Prostate gland (tissue), 2 donors: ENCODE measurements at regions not wholly inside any gene's neighbourhood (a gene's known extent, or its start where the extent isn't known, plus 50 kb on each side); places are given as distances from the start of the nearest gene placed in this dataset.
"Not testable (repeated sequence)": the region's sequence is repeated elsewhere in the genome, so short reads cannot be mapped to it uniquely, and the experiment has no call there.

ENCODE experiments used
- DNase-seq: peaks from one replicate; pipeline ENCODE4 v3.0.0-alpha.2; 2019; ENCODE audit warnings: low spot score
- H3K27ac ChIP-seq, 2 donors: fragments of 200-600 bp; sonication (generic); 2 replicates each; pipeline ENCODE4 v1.5.1; 2017 to 2019
- H3K27me3 ChIP-seq: fragments of 200-600 bp; sonication (generic); replicated peaks from 2 replicates; pipeline ENCODE4 v1.5.1; 2019; ENCODE audit not compliant: insufficient read depth
- H3K36me3 ChIP-seq, 2 donors: fragments of 200-600 bp; sonication (generic); 1 replicate in 1 of 2; 2 replicates in 1 of 2; pipeline versions ENCODE4 v1.5.1 to v1.8.1; 2017 to 2019
- H3K4me1 ChIP-seq: fragments of 200-600 bp; sonication (generic); replicated peaks from 2 replicates; pipeline ENCODE4 v1.5.1; 2019
- H3K4me3 ChIP-seq, 2 donors: fragments of 200-600 bp; sonication (generic); 2 replicates each; pipeline ENCODE4 v1.5.1; 2017 to 2019
- H3K9me3 ChIP-seq: fragments of 200-600 bp; sonication (generic); 2 replicates; pipeline ENCODE4 v1.5.1; 2017
- POLR2A ChIP-seq: fragments of 450-650 bp; IDR thresholded peaks from one replicate; pipeline ENCODE4 v1.6.1; 2016; ENCODE audit warnings: antibody characterized with exemption, mild to moderate bottlenecking
- WGBS: methylation state at CpG from one replicate; pipeline ENCODE4 v1.1.5; 2018; 5-methylcytosine and 5-hydroxymethylcytosine counted together
- intact Hi-C: fragments of 100-400 bp; cut with DNase I; formaldehyde crosslinking; loops from one replicate; pipeline ENCODE4 v1.14.2; 2022

DNA sequence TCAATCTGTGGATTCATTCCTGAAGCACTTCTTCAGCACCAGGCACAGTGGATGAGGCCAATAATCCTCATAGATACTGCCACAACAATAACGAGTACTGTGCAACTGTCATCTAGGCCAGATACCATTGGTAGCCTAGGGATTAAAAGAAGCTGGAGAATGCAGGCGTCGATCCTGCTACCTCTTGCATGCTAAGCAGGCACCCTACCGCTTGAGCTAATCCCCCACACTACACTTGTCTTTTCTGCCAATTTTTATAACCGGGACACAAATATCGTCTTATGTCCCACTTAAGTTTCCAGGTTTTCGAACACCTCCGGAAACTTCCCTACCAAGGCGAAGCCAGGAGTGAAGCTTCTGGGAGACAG lies 90.2 kb upstream of the ZNF322 start:
- H3K4me1 ChIP-seq, H3K36me3 ChIP-seq, DNase-seq, H3K27ac ChIP-seq, intact Hi-C loops, H3K9me3 ChIP-seq, H3K4me3 ChIP-seq: not testable (repeated sequence)
- WGBS: 8% methylated on average over 9 of the region's 9 CpGs
- H3K27me3 ChIP-seq: peaks cover 13% of the 10 kb centered on the region

DNA sequence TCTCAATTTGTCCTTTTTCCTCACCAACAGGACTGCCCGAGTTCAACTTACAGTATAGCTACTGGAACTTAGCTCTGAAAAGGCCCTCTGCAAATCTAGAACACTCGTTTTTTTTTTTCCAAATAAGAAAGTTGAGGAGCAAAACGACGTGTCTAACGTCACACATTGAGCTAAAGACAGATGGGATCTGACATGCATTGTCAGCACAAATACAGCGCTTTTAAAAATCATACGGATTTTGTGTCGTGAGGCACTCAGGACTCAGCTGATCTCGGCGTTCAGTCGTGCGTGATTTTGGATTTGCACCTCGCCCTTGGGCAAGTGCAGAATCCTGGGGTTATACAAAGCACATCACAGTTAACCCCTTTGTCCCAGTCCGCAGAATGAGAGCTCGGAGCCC lies 94.7 kb upstream of the ZNF322 start:
- no peaks in the 10 kb centered on the region for H3K9me3 ChIP-seq
- no peak overlapping the region for H3K4me3 ChIP-seq
- TF ChIP-seq POLR2A: no peak
- H3K36me3 ChIP-seq: no peaks in the 10 kb centered on the region
- no peak overlapping the region for H3K27ac ChIP-seq
- peaks cover 10% of the 10 kb centered on the region for H3K27me3 ChIP-seq
- DNase-seq: no peak
- WGBS: 3% methylated on average over 15 of the region's 15 CpGs
- H3K4me1 ChIP-seq: no peaks in the 10 kb centered on the region
- intact Hi-C loops: no loop called here

DNA sequence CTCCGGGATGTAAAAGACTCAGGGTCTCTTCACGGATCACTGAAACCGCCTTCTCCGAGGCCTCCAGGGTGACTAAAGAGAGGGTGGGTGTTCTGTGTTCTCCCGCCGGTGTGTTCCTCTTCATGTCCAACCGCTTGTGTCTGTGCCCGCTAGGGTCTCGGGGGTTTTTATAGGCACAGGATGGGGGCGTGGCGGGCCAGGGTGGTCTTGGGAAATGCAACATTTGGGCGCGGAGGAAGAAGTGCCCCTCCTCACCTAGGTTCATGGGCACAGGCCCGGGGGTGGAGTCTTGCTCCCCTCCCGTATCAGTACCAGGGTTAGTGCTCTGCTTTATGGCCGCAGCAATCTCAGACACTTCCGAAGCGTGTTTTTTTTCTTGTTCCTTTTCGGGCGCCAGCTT lies 95.3 kb upstream of the ZNF322 start:
- H3K4me1 ChIP-seq, intact Hi-C loops, H3K36me3 ChIP-seq, DNase-seq, H3K4me3 ChIP-seq, H3K9me3 ChIP-seq, H3K27me3 ChIP-seq, H3K27ac ChIP-seq: not testable (repeated sequence)
- 5% methylated on average over 20 of the region's 20 CpGs for WGBS

DNA sequence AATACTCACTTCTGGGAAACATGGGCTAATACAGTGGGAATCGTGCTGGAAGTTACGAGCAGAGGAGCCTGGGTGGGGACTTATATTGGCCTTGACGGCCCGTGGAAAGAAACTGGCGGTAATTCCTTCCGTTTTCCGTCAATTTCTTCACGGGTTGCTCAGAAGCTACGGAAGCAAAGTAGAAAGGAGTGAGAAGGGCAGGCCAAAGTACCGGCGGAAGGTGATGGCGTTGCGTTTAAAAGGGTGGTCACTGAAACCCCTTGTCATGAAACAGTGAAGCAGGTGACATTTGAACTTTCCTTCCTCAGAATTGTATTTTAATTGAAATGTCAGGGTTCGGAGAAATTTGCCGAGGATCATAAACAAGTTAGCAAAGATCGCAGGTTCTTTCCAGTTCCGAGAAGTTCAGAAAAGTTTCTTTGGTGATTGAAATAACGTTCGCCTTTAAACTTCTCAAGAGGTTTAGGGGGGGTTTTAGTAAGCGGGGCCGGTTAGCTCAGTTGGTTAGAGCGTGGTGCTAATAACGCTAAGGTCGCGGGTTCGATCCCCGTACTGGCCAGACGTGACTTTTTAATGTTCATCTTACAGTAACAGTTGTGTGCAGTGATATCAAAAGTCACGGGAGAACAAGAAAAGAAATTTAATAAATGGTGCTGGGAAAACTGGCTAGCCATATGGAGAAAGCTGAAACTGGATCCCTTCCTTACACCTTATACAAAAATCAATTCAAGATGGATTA lies 96.7 kb upstream of the ZNF322 start:
- H3K4me1 ChIP-seq, DNase-seq, H3K27me3 ChIP-seq, H3K27ac ChIP-seq, H3K9me3 ChIP-seq, intact Hi-C loops, H3K36me3 ChIP-seq, H3K4me3 ChIP-seq: not testable (repeated sequence)
- WGBS: 5% methylated on average over 29 of the region's 29 CpGs

DNA sequence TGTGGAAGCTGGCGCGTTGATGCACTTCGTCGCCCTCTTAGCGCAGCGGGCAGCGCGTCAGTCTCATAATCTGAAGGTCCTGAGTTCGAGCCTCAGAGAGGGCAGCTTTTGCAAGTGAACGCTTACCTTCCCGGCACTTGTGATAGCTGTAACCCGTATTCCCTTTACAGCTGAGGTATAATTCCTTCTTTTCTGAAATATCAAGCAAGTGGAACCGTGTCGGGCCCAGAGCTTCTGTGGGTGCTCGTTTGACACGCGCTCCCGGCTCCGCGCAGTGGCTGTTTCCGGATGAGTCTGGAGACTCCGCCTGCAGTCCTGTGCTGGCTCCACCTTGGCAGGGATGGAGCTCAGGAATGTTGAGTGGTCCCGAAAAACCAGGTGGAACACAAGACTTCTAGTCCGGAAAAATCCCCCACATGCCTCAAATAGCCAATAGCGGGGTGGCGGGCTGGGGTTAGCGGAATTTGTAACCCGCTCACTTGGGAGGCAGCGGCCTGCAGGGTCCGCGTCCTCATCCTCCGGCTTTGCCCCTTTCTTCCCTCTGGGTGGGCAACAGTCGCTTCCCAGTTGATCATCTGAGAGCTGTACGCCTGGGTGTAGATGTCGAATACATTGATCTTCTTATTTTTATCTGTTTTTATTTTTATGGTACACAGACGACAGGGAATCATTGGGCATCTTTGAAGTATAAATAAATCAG lies 106.8 kb upstream of the ZNF322 start:
- intact Hi-C loops, H3K4me3 ChIP-seq, H3K9me3 ChIP-seq, H3K4me1 ChIP-seq, H3K27ac ChIP-seq, H3K27me3 ChIP-seq, DNase-seq, H3K36me3 ChIP-seq: not testable (repeated sequence)
- no CpG with 5 or more reads among the region's 36 CpGs for WGBS

DNA sequence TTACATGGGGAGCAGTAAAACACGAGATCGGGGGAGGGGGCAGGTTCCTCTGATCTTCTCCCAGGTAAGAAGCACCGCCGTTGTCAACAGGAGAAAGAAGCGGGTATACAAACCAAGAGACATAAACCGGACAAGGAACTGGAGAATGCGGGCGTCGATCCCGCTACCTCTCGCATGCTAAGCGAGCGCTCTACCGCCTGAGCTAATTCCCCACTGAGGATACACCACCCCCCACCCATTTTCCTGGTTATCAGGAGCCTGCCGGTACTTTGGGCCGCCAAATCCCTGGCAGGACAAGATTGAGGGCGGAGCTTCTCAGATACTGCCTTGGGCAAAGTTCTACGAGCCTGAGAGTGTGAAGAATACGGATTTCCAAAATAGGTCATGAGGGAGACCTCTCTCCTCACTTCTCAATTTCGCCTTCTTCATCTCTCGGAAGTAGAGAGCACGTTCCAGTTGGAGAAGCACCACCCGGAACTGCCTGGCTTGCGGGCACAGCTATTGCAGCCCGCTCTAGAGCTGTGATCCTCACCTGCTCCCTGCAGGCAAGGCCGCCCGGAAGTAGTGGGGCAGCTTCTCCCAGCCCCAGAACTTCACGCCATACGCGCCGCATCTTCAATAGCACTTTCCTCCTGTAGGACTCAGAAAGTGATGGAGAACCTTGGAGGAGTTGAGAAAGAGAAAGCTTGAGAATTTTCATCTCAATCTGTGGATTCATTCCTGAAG lies 111.6 kb upstream of the ZNF322 start:
- intact Hi-C loops, H3K4me1 ChIP-seq, H3K27ac ChIP-seq, H3K27me3 ChIP-seq, H3K36me3 ChIP-seq, H3K4me3 ChIP-seq, DNase-seq, H3K9me3 ChIP-seq: not testable (repeated sequence)
- WGBS: no CpG with 5 or more reads among the region's 31 CpGs

DNA sequence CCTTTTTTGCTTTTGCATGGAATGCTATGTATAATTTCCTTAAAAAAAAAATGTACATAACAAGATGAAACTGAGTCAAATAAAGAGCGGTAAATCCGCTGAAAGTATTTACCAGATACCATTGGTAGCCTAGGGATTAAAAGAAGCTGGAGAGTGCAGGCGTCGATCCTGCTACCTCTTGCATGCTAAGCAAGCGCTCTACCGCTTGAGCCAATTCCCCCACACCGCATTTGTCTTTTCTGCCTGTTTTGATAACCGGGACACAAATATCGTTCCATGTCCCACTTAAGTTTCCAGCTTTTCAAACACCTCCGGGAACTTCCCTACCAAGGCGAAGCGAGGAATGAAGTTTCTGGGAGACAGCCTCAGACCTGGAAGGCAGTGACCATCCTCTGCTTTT lies 113.9 kb upstream of the ZNF322 start:
- intact Hi-C loops, H3K9me3 ChIP-seq, DNase-seq, H3K4me3 ChIP-seq, H3K4me1 ChIP-seq, H3K36me3 ChIP-seq, H3K27ac ChIP-seq, H3K27me3 ChIP-seq: not testable (repeated sequence)
- WGBS: no CpG with 5 or more reads among the region's 12 CpGs

DNA sequence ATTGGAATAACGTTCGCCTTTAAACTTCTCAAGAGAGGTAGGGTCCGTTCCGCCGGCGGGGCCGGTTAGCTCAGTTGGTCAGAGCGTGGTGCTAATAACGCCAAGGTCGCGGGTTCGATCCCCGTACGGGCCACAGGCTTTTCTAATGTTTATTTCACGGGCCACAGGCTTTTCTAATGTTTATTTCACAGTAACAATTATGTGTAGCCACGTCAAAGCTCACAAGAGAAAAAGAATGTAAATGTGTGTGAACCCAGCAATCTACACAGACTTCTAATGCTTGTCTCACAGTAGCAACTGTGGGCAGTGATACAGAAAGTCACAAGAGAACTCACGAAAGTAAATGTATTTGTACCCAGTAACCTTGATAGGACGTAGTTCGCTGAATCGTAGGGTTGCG lies 121.0 kb upstream of the ZNF322 start:
- H3K4me3 ChIP-seq, H3K36me3 ChIP-seq, H3K27me3 ChIP-seq, H3K4me1 ChIP-seq, DNase-seq, H3K9me3 ChIP-seq, intact Hi-C loops, H3K27ac ChIP-seq: not testable (repeated sequence)
- WGBS: no CpG with 5 or more reads among the region's 21 CpGs

DNA sequence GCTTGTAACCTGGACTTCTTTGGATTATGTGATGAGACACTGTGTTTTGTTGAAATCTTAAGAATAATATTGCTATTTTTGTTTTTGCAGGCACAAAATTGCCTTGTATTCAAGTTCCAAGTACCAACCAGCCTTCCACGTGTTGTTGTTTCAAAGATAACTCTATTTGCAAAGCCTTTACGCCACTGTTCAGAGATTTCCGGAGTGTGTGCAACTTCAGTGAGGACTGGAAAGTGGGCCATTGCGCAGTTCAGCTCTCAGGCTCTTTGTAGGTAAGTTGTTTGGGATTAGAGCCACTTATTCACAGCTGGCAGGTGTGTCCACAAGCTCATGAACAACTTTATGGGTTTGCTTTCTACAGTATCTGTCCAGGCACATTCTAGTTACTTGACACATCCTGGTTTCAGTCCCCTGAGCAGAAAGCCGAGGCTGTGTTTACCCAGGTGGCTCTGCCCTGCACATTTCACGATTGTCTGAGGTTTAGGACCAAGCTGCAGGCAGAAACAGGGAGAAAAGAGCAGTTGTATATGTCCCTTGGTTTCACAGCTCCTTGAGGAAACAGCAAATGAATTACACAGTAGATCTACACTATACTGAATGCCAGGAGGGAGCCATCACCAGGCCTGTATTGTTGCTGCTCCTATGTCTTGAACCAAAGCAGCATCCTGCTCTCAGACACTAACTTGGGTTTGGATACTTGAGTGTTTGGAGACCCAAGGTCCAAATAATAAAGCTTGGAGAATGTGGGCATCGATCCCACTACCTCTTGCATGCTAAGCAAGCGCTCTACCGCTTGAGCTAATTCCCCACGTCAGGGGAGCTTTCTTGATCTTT lies 136.1 kb upstream of the ZNF322 start:
- H3K36me3 ChIP-seq, H3K9me3 ChIP-seq, intact Hi-C loops, H3K27me3 ChIP-seq, H3K27ac ChIP-seq, DNase-seq, H3K4me1 ChIP-seq, H3K4me3 ChIP-seq: not testable (repeated sequence)
- WGBS: no CpG with 5 or more reads among the region's 10 CpGs

DNA sequence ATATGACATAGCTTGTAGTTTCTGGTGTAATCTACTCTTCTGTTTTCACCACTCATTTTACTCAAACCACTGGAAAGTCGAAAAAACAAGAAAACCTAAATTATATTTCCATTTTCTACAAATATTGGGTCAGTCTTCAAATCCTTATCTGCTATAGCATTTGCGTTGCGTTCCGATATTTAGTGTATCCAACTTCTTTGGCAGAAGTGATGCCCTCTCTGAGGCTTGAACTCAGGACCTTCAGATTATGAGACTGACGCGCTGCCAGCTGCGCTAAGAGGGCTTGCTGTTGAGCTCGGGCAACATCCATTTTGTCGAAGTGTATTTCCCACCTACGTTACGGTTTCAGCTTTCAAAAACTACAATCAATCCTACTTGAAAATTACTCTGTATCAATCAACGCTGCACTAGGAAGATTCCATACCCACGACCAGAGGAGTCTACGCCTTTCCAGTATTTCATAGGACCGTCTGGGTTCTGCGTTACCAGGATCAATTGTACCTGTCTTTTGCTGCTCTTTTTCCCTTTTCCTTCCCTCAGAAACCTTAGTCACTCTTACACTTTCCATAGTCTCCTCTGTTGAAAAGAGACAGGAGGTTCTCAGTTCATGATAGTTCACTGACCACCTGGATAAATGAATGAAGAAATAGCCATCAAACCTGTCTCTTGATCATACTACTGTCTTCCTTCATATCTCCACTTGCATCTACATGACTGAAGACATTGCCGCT lies 140.5 kb upstream of the ZNF322 start:
- H3K4me1 ChIP-seq, H3K27me3 ChIP-seq, H3K9me3 ChIP-seq, H3K4me3 ChIP-seq, intact Hi-C loops, H3K27ac ChIP-seq, H3K36me3 ChIP-seq, DNase-seq: not testable (repeated sequence)
- WGBS: no CpG with 5 or more reads among the region's 17 CpGs

DNA sequence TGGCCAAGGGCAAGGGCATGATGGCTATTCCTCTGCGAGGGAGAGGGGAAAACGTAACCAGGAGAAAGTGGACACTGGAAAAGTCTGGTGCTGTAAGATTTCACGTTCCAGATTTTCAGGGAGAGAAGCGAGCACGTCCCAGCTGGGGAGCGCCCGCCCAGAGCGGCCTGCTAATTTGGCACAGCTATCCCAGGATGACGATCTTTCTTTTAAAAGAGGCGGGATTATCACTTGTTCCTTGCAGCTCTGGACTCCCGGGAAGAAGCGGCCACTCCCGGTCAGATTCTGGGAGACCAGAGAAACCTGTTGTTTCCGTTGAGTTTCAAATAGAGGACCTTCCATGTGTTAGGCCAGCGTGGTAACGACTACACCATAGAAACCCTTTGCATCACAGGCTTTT lies 144.2 kb upstream of the ZNF322 start:
- no CpG with 5 or more reads among the region's 16 CpGs for WGBS
- intact Hi-C loops, DNase-seq: not testable (repeated sequence)

More for the DNA sequence above, 144.2 kb upstream of the ZNF322 start:
- H3K27me3 ChIP-seq, H3K9me3 ChIP-seq, H3K4me3 ChIP-seq, H3K4me1 ChIP-seq, H3K27ac ChIP-seq, H3K36me3 ChIP-seq: not testable (repeated sequence)
